Activated T-helper 1 cell treated with anti-CD3 and anti-CD28 coated beads, Interleukin-12 subunit alpha, Interleukin-12 subunit beta, Interleukin-2, Interleukin-4 antibody, amounts not matched to agents 30 ng/mL and 10 ng/mL and 1 ng/mL, durations not matched to agents 14 hours and 24 hours and 36 hours (primary cell): ENCODE measurements at regions not wholly inside any gene's neighbourhood (a gene's known extent, or its start where the extent isn't known, plus 50 kb on each side); places are given as distances from the start of the nearest gene placed in this dataset.
"Not testable (repeated sequence)": the region's sequence is repeated elsewhere in the genome, so short reads cannot be mapped to it uniquely, and the experiment has no call there.

Source experiments
- DNase-seq: peaks from one replicate; pipeline ENCODE4 v3.0.0; 2021; ENCODE audit warnings: low spot score
- H3K27ac Mint-ChIP-seq: one replicate; pipeline ENCODE4 v1.8.0; 2021; ENCODE audit warnings: mild to moderate bottlenecking, mixed read lengths
- H3K27me3 Mint-ChIP-seq: one replicate; pipeline ENCODE4 v1.8.0; 2022; ENCODE audit warnings: mild to moderate bottlenecking, moderate library complexity, mixed read lengths; ENCODE audit not compliant: insufficient read depth
- H3K36me3 Mint-ChIP-seq: one replicate; pipeline ENCODE4 v1.8.0; 2021; ENCODE audit warnings: low read depth, mixed read lengths
- H3K4me1 Mint-ChIP-seq: one replicate; pipeline ENCODE4 v1.8.0; 2021; ENCODE audit warnings: low read depth, mixed read lengths
- H3K4me3 Mint-ChIP-seq: one replicate; pipeline ENCODE4 v1.8.0; 2021; ENCODE audit warnings: mild to moderate bottlenecking, moderate library complexity, mixed read lengths
- H3K9me3 Mint-ChIP-seq: one replicate; pipeline ENCODE4 v1.8.0; 2021; ENCODE audit warnings: mixed read lengths
- intact Hi-C: fragments of 100-400 bp; cut with micrococcal nuclease; formaldehyde crosslinking; loops from one replicate; pipeline ENCODE4 v1.15.1; 2024

DNA sequence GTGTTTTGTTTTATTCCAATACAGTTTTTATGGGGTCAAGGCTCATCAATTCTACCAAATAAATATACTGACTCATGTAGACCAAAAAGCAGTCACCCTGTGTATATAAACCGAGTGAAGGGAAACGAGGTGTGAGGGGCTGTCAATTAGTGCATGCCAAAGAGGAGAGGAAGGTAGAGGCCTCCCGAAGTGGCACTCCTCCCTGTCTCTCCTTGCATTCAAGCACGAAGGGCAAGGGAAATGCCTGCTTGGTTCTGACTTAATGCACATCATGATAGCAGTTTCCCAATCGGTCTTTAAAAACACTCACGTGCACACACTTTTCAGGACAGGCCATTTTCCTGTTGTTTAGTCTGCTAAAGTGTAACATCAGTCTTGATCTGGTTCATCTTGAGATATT is 125.6 kb upstream of the SLCO6A1 start:
- Mint-ChIP-seq H3K9me3 (no peaks in the 10 kb centered on the region), H3K36me3 (no peaks in the 10 kb centered on the region), H3K4me1 (no peaks in the 10 kb centered on the region), H3K27ac (no peak overlapping the region), H3K4me3 (no peak overlapping the region), H3K27me3 (peaks cover 5% of the 10 kb centered on the region)
- DNase-seq = no peak
- intact Hi-C loops = no loop called here

DNA sequence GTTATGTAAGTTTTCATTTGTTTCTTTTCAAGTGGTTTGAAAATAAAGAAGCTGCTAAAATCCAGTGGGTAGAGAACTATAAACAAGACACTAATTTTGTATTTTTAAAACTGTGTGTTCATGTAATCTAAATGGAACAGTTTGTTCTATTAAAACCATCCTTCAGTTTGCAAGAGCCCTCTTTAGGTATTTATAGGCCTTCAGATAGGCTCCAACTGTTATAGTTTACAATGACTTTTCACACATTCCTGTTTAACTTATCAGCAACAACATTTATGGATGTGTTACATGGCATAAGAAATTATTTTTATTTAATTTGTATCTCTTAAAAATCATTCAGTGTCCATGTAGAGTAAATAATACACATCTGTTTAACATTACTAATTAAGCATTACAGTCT is 126.7 kb upstream of the SLCO6A1 start:
- H3K27me3 Mint-ChIP-seq = peaks cover 7% of the 10 kb centered on the region
- no peak overlapping the region for H3K27ac Mint-ChIP-seq
- H3K4me3 Mint-ChIP-seq = no peak overlapping the region
- DNase-seq = no peak
- H3K4me1 Mint-ChIP-seq = no peaks in the 10 kb centered on the region
- intact Hi-C loops = no loop called here
- no peaks in the 10 kb centered on the region for H3K9me3 Mint-ChIP-seq
- H3K36me3 Mint-ChIP-seq = no peaks in the 10 kb centered on the region

DNA sequence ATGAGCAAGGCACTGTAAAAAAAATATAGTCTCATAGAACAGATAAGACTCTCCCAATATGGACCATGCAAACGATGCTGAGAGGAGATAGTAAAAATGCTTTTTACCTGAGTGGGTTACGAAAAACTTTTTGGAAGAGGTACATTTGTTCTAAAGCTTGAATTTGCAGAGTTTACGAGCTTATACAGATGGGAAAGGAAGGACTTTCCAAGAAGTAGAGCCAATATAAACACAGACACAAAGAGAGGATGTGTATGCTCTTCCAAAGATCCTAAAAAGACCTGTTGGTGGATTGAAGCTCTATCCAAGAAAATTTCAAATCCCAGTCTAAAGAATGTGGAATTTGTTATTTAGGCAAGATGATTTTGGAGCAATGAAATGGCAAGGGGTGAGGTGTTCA is 127.1 kb upstream of the SLCO6A1 start:
- H3K4me1 Mint-ChIP-seq = no peaks in the 10 kb centered on the region
- no peak overlapping the region for H3K27ac Mint-ChIP-seq
- no peak for DNase-seq
- intact Hi-C loops = no loop called here
- H3K9me3 Mint-ChIP-seq = no peaks in the 10 kb centered on the region
- H3K27me3 Mint-ChIP-seq = peaks cover 7% of the 10 kb centered on the region
- H3K36me3 Mint-ChIP-seq = no peaks in the 10 kb centered on the region
- no peak overlapping the region for H3K4me3 Mint-ChIP-seq

DNA sequence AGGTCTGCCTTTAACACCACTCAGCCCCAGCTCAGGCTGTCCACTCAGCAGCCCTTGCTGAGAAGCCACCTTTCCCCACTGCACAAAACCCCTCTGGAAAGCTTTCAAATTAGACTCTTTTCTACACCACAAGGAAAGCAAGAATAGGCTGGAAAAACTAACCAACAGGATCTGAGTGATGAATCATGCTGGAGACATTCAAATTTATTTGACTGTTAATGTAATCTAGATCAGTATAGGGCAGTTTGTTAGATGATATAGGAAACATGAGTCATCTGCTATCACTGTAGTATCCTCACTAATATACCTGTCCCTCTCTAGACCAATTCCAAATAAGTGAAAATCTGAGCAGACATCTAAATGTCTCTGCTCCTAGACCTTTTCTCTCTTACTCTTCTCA is 127.8 kb upstream of the PAM start:
- intact Hi-C loops = no loop called here
- no peak for DNase-seq

DNA sequence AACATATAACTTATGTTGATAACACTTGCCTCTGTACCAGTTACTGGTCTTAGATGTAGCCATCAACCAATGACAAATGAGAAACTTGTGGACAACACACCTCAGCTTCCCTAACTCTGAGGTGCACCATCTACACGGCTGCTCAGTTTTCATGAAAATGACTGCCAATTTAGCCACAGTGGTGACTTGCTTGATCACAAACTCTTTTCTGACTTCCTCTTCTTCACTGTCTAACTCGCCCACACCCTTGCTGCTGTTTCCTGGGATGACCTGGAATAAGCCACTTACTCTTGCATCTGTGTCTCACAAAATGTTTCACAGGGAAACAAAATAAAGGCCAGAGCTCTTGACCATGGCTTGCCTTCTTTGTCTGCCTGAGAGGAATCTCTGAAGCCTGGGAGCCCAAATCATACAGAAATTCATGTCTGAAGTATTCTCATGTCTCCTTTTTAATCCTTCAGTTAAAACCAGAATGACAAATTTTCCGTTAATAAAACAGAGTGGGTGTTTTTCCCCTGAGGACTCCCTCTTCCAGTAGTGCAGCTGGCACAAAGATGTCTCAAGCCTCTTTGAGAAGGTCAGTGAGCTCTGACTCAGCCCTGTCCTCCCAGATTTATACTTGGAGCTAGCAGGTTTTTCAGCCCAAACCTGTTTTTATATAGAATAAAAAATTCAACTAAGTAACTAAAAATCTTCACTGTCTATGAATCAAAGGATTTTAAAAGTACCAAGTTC is 126.5 kb upstream of the PAM start:
- Mint-ChIP-seq H3K9me3 (no peaks in the 10 kb centered on the region), H3K4me3 (no peak overlapping the region), H3K27ac (no peak overlapping the region), H3K36me3 (no peaks in the 10 kb centered on the region), H3K4me1 (no peaks in the 10 kb centered on the region), H3K27me3 (peaks cover 7% of the 10 kb centered on the region)
- no peak for DNase-seq
- intact Hi-C loops = no loop called here

More for the DNA sequence above, 127.8 kb upstream of the PAM start:
- Mint-ChIP-seq H3K27me3 (peaks cover 7% of the 10 kb centered on the region), H3K4me3 (no peak overlapping the region), H3K36me3 (no peaks in the 10 kb centered on the region), H3K4me1 (no peaks in the 10 kb centered on the region), H3K9me3 (no peaks in the 10 kb centered on the region), H3K27ac (no peak overlapping the region)

DNA sequence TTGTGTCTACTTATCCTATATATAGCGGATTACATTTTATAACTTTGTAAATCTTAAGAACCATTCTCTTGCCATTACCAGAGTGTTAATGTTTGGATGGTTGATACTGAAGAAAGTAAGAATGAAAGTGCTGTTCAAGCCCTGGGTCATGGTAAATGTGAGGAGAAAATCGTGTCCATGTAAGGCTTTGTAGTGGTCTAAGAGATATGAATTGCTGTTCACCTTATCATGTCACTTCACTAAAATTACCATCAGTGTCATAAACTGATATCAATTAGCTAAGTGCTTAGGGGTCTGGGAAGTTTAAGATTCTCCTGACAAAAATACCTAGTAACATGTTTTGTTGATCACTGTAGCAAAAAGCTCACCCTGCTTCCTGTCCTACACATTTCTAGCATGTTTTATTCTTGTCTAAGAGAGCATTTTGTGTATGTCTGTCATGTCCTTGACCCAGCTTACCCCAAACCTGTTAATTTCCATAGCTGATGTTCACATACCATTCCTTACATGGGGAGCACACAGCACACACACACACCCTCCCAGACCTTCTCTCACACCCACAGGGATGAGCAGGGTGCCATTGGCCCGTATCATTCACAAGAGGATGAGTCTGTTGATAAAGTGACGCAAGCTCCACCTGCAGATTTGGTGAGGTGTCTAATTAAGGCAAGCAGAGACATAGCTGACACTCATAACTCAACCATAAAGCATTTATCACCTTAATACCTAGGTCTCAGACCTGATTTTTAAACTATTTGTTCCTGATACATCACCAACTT is 125.1 kb upstream of the PAM start:
- no peaks in the 10 kb centered on the region for H3K4me1 Mint-ChIP-seq
- no peaks in the 10 kb centered on the region for H3K36me3 Mint-ChIP-seq
- no peak overlapping the region for H3K4me3 Mint-ChIP-seq
- intact Hi-C loops = no loop called here
- no peaks in the 10 kb centered on the region for H3K9me3 Mint-ChIP-seq
- H3K27me3 Mint-ChIP-seq = peaks cover 7% of the 10 kb centered on the region
- no peak overlapping the region for H3K27ac Mint-ChIP-seq
- DNase-seq = no peak

DNA sequence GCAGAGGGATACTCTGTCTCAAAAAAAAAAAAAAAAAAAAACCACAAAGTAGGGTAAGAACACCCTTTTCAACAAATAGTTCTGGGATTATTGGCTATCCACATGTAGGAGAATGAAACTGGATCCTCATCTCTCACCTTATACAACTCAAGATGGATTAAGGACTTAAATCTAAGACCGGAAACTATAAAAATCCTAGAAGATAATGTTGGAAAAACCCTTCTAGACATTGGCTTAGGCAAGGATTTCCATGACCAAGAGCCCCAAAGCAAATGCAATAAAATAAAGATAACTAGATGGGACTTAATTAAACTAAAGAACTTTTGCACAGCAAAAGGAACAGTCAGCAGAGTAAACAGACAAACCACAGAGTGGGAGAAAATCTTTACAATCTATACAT is 119.7 kb upstream of the PAM start:
- H3K27ac Mint-ChIP-seq, DNase-seq, H3K9me3 Mint-ChIP-seq, H3K36me3 Mint-ChIP-seq, H3K4me3 Mint-ChIP-seq, intact Hi-C loops, H3K27me3 Mint-ChIP-seq, H3K4me1 Mint-ChIP-seq: not testable (repeated sequence)

DNA sequence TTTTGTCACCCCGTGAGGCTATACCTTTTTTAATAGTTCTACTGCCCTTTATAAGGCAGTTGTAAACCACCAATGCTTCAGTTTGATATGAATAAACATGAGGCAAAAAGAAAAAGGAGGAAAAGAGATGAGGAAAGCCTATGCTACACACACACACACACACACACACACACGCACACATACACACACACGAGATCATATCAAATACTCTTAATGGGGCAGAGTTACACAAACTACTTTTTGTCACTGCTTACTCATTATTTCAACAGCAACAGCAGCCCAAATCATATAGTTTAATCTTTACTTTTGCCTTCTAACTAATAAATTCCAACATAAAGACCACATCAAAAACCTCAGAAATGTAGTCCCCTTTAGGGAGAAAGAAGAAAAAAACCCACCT is 116.8 kb upstream of the PAM start:
- Mint-ChIP-seq H3K27me3 (peaks cover 1% of the 10 kb centered on the region), H3K4me3 (no peak overlapping the region), H3K36me3 (no peaks in the 10 kb centered on the region), H3K4me1 (no peaks in the 10 kb centered on the region), H3K9me3 (no peaks in the 10 kb centered on the region), H3K27ac (no peak overlapping the region)
- no peak for DNase-seq
- intact Hi-C loops = no loop called here

DNA sequence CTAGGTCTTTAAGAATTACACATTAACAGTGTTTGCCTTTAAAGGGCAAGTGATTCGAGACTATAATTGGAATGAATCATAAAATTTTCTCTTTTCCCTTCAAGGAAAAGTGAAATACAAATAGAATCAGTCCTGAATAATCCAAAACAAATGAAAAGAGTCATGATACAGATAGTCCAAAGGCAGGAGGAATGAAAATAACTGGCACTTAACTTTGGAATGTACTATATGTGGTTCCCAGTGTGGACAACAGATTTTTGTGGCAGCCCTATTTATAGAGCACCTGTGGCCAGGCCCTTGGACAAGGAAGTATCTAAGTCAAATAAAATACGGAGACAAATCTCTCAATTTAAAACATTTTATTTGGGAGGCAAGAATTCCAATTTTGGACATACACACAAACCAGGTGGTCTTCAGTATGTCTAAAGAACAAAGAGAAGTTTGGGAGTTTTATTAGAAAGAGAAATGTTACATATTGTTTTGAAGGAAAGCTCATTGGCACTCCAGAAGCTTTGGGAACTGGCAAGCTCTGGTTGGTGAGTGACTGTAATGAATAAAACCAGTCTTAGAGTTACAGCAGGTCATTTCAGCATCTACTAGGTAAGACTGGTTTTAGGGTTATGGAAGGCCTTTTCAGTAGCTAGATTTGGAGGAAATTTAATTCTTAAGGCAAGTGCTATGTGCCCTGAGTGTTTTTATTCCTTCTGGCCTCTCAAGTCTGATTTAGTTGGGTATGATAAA is 116.0 kb upstream of the PAM start:
- no peaks in the 10 kb centered on the region for H3K9me3 Mint-ChIP-seq
- no peaks in the 10 kb centered on the region for H3K36me3 Mint-ChIP-seq
- H3K4me3 Mint-ChIP-seq = no peak overlapping the region
- peaks cover 1% of the 10 kb centered on the region for H3K27me3 Mint-ChIP-seq
- H3K27ac Mint-ChIP-seq = no peak overlapping the region
- no peak for DNase-seq
- intact Hi-C loops = no loop called here
- no peaks in the 10 kb centered on the region for H3K4me1 Mint-ChIP-seq

DNA sequence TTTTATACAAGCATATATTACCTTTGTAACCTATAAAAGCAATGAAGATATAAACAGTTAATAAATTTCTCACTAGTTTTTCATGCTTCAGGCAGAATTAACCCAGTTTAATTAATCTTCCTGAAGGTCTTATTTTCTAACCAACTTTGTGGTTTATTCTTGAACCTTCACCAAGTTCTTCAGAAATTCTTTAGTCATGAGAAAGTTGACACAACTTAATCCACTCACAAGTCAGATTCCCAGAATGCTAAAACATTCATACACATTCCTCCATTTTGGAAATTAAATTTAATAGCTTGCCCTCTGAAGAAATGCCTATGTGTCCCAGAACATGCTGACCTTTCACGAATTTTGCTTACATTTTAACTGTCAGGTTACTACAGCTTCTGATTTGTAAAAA is 105.4 kb upstream of the PAM start:
- no peak overlapping the region for H3K4me3 Mint-ChIP-seq
- H3K27ac Mint-ChIP-seq = no peak overlapping the region
- H3K36me3 Mint-ChIP-seq = no peaks in the 10 kb centered on the region
- intact Hi-C loops = no loop called here
- peaks cover 3% of the 10 kb centered on the region for H3K27me3 Mint-ChIP-seq
- H3K4me1 Mint-ChIP-seq = no peaks in the 10 kb centered on the region
- DNase-seq = no peak
- no peaks in the 10 kb centered on the region for H3K9me3 Mint-ChIP-seq

DNA sequence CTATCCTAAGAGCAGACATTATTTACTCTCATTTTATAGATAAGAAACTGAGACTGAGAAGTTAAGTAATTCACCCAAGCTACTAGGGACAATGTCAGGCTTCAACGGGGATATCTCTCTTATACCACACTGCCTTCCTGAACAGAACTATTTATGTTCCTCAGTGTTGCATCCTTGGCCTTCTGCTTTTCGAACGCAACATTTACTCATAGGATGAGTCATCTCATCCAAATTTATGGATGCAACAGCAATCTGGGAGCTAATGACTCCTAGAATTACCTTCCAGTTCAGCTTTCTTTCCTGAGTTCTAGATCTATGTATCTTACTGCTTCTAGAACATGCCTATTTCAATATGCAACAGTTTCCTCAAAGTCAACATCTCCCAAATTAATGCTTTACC is 103.6 kb upstream of the PAM start:
- Mint-ChIP-seq H3K27ac (no peak overlapping the region), H3K9me3 (no peaks in the 10 kb centered on the region), H3K27me3 (peaks cover 8% of the 10 kb centered on the region), H3K4me1 (no peaks in the 10 kb centered on the region), H3K36me3 (no peaks in the 10 kb centered on the region), H3K4me3 (no peak overlapping the region)
- DNase-seq = no peak
- intact Hi-C loops = no loop called here

DNA sequence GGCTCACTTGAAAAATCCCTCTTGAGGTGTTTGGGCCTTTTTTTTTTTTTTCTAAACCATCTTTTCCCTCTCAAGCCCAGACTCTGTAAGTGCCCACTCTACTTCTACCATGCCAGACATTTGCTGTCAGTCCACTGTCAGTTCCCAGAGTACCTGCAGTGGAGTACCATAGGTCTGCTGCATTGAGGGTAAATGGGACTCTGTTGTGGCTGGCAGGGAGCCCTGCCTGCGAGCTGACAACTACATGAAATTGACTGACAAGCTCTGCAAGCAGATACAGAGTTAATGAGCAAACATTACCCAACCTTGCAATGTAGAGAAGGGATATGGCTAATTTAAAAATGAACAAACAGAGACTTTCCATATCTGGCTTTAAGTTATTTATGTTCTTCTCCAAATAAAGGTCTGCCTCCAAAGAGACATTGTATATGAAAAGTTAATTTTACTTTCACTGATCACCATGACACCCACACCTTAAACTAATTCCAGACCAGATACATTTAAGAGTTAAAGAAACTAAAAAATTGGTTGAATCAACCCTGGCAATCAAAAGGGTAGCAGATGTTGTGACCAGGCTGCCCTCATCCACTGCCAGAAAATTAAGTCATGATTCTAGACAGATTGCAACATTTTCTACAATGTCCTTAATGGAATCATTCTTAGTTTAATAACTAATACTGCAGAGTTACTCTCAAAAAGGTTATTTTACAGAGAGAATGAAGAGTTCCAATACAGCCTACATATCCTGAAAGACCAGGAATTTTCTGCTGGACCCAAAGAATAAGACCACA is 100.4 kb upstream of the PAM start:
- Mint-ChIP-seq H3K36me3 (no peaks in the 10 kb centered on the region), H3K9me3 (no peaks in the 10 kb centered on the region), H3K4me3 (no peak overlapping the region), H3K27ac (no peak overlapping the region), H3K4me1 (no peaks in the 10 kb centered on the region), H3K27me3 (peaks cover 13% of the 10 kb centered on the region)
- intact Hi-C loops = no loop called here
- no peak for DNase-seq
